ENCODE measurements at regions not wholly inside any gene's neighbourhood (a gene's known extent, or its start where the extent isn't known, plus 50 kb on each side); places are given as distances from the start of the nearest gene placed in this dataset.

DNA sequence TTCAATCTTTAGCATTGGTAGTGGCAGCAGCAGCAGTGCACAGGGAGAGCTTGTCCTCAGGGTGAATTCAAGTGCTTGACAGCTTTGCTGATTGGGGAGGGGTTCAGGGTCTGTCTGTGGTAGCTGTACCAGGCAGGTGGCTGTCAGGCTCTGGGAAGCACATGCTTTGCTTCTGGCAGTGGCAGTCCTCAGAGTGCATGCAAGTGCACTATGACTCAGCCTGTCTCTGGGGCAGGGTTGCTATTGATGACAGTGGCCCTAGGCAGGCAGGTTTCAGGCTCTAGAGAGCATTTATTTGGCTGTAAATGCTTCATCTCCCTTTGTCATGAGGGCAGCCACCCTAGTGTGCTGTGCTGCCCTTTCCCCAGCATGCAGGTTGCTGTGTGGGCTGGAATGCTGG, 251.9 kb upstream of the LRRC7 start:
- DNase-seq (ENCODE audit: low spot score): no peak

DNA sequence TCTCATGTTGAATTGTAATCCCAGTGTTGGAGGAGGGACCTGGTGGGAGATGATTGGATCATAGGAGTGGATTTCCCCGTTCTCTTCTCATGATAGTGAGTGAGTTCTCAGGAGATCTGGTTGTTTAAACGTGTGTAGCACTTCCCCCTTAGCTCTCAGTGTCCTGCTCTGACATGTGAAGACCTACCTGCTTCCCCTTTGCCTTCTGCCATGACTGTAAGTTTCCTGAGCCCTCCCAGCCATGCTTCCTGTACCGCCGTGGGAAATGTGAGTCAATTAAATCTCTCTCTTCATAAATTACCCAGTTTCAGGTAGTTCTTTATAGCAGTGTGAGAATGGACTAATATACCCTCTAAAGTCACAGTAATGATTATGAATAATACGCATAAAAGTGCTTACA, 248.4 kb upstream of the LRRC7 start:
- no peak for DNase-seq (ENCODE audit: low spot score)

DNA sequence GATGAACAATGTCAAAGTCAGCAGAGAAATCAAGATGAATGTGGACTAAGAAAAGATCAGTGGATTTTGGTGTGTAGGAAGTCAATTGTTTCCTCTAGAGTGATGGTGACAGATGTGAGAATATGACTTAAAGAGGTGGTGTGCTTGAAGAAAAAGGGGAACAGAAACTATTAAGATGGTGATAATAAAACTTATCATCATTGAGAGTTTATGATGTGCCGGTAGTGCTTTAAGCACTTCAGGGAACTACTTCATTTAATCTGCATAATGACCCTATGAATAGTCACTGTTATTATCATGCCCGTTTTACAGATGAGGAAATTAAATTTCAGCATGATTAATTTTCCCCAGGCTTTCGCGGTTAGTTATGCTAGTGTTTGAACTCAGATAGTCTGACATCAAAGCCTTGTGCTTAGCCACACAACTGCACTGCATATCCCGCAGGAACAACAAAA, 246.9 kb upstream of the LRRC7 start:
- no peak for DNase-seq (ENCODE audit: low spot score)

DNA sequence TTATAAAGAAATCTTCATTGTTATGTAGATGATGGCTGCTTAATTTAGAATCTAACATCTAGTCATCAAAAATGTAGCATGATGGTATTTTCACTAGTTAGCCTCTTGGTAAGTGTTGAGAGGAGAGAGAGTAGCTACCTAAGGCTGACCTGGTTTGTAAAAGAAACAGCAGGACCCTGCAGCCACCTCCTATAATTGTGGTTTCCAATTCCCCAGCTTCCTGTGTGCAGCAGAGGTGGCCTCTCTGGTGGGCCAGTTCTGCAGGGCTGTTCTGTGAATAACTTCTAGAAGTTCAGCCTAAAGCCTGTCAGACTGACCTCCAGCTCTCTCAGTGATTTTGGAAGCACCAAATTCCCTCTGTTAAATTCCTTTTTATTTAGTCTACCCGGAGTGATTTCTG, 246.4 kb upstream of the LRRC7 start:
- DNase-seq (ENCODE audit: low spot score): no peak

DNA sequence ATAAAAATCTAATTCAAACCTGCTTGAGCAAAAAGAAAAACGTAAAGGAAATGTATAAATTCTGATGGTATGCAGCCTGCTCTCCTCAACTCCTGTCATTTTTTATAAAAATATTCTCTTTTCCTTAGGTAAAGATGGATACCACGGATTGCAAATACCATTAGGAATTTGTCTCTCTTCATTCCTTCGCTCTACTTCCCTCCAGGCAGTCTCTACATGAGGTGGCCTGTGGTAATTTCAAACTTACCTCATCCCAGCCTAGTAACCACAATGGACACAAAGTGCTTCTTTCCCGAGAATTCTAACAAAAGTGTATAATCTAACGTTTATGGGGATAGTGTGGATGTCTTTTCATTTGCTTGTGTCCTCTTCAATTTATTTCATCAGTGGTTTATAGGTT, 239.5 kb upstream of the LRRC7 start:
- DNase-seq (ENCODE audit: low spot score): no peak

DNA sequence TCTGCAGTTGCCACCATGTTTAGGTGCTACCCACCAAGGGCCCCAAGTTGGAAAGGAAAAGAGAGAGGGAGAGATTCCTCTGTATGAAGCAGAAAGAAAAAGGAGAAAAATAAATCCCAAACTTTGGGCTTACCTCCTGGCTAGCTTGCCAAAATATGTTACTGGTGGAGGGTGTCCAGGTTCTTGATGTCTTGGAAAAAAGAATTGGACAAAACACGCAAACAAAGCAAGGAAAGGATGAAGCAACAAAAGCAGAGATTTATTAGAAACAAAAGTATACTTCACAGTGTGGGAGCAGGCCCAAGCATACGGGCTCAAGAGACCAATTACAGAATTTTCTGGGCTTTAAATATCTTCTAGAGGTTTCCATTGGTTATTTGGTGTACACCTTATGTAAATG, 204.5 kb upstream of the LRRC7 start:
- DNase-seq (ENCODE audit: low spot score): no peak

DNA sequence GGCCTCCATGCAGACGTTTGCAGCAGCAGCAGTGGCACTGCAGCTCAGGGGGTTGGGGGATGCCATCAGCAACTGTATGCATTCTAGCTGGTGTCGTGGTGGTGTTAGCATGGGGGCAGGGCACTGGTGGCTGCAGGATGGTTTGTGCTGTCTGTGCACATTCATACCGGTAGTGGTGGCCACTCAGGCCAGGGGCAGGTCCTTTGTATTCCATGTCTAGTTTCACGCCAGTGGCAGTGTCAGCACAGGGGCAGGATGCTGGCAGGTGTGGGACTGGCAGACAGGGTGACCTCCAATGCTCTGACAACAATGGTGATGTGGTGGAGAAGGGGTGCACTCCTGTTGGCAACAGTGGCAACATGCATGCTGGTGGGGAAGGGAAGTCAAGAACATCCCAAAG, 194.2 kb upstream of the LRRC7 start:
- DNase-seq (ENCODE audit: low spot score): no peak

DNA sequence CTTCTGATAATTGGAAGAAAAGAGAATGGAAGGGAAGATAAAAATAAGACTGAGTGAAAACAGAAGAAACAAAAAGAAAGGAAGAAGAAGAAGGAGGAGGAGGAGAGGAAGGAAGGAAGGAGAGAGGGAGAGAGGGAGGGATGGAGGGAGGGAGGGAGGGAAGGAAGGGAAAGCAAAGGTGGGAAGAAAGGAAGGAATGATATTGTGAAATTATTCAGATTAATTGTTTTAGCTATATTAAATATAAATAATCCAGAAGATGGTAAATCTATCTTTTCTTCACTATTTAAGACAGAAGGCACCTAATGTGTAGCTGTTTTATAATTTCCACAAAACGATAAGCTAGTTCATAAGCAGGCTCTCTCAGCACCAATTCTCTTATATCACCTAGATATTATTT, 191.3 kb upstream of the LRRC7 start:
- DNase-seq (ENCODE audit: low spot score): no peak

DNA sequence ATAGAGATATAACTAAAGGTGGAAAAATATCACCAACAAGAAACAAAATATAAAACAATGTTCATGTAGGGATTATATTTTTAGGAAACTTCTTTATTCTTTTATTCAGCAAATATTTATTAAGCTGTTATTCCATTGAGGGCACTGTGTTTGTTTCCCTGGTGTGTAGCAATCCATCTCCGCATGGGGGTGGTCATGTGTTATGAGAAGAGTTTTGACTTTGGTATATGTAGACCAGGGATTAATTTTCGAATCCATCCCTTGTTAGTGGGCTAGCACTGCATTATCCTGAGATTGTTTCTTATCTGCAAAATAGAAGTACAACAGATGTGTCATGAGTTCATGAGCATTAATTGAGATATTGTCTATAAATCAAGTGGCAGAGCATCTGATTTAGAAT, 190.2 kb upstream of the LRRC7 start:
- DNase-seq (ENCODE audit: low spot score): no peak

DNA sequence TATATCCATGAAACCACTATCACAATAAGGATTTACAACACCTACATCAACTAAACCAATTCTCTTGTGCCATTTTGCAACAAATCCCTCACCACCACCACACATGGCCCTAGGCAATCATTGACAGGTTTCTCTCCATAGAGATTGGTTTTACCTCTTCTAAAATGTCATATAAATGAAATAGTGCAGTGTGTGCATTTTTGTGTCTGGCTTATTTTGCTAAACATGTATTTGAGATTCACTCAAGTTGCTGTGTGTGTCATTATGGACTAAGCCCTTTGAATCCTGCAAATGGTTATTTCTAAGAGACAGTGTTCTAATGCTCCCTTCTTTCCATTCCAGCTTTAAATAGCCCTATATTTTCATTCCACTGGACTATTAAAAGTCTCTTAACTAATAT, 179.7 kb upstream of the LRRC7 start:
- no peak for DNase-seq (ENCODE audit: low spot score)

DNA sequence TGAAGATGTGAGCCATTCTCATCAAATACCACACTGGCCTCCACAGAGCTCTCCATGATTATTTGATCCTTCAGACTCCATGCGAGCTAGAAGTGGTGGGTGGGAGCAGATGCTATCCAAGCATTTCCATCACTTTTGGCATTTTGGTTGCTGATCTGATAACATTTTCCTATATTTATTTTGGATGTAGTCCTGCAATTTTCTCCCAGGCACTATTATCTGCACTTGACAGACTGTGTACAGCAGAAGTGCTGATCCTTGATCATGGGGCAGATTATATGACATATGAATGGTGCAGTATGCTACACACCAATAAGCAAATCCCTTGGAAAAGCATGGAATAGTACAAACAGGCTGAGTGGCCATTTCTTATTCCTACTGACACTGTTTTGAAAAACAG, 167.6 kb upstream of the LRRC7 start:
- DNase-seq (ENCODE audit: low spot score): no peak

DNA sequence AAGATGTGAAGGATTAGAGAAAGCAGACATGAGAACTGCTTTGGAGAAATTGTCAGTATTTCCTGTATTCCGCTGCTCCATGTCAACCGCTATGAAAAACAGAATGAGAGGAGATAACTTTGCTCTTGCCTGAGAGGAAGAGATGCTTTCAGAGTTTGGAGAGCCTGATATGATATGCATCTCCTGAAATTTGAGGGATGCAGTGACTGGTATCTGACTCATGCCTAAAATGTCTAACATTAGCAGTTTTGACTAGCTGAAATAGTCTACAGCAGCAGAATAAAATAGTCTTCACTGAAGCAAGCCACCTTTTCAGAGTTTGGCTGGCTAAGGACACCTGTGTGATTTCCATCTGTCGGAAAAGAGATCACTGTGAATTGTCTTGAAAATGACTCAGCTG, 165.8 kb upstream of the LRRC7 start:
- DNase-seq (ENCODE audit: low spot score): no peak

DNA sequence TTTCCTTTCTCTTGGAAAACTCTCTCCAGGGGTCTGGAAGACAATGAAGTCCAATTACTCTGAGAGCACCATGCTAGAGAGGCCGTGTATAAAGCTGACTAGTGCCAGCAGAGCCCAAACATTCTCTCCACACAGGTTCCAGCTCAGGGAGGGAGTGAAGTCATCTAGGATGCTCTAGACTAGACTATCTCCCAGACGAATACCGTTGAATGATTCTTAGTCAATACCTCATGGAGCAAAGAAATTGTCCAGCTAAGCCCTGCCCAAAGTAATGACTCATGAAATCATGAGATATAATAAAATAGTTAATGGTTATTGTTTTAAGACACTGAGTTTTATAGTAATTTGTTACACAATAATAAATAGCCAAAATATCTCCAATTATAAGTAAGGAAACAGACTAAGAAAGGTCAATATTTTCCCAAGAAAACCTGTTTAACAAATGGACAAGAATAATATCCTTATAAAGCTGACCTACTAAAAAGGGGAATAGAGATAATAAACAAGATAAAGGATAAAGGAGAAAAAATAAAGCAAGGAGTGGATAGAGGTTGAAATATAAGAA, 163.9 kb upstream of the LRRC7 start:
- no peak for DNase-seq (ENCODE audit: low spot score)

DNA sequence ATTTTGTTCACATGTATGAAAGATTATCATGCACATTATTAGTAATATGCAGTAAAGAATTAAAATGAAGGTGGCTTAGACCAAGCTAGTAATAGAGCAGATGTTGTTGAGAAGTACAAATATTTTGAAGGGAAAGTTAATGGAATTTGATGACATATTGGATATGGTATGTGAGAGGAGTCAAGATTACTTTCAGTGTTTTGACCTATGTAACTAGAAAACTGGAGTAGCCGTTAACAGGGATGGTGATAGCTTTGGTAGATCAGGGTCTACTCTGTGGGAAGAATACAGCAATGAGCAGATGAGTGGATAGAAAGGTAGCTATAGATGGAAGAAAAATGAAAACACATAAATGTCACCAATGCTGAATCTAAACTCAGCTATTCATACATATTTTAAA, 163.2 kb upstream of the LRRC7 start:
- no peak for DNase-seq (ENCODE audit: low spot score)

DNA sequence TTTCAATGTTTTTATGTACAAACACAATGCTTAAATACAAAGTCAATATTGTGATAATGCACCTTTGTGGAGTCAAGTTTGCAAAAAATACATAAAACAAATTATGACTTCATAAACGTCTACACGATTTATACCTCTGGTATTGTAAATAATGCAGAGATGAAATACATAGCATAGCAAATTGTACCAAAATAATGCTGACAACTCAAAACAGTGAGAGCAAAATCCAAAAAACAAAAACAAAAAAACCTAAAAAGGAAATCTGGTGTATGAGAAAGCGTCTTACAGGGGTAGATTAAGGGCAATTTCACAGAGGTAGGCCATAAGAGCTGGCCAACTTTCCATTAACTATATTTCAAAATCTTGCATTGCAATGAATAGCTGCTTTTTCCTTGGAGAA, 161.5 kb upstream of the LRRC7 start:
- no peak for DNase-seq (ENCODE audit: low spot score)

DNA sequence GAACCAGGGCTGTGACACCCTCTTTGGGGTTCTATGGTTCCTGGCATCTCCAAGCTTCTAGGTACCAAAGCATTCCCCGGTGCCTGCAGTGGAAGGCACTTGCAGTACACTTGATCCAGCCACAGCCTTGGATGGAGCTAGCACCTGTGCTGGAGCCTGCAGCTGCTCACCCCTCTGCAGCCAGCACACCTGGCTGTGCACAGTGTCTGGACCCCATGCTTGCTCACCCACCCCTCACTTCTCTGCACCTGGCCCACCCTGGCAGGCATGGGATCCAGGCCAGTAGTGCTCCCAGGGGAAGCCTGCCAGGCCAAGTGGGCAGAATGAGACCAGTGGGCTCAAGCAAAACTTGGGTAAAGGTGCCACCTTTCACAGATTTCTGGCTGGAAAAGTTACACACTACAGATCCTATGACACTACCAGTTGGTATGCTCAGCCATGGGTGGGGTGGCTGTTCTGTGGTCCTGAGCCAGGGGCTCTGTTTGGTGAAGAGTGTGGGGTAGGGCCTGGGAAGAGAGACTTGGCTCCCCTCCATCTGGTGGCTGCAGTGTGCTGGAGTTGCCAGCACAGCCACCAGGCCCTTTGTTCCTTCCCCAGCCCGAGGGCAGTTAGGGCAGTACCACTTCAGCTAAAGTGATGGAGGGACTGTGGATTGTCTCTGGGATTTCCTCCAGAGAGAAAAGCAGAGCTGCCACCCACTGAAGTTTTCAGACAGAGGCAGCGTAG, 157.8 kb upstream of the LRRC7 start:
- DNase-seq (ENCODE audit: low spot score): no peak

DNA sequence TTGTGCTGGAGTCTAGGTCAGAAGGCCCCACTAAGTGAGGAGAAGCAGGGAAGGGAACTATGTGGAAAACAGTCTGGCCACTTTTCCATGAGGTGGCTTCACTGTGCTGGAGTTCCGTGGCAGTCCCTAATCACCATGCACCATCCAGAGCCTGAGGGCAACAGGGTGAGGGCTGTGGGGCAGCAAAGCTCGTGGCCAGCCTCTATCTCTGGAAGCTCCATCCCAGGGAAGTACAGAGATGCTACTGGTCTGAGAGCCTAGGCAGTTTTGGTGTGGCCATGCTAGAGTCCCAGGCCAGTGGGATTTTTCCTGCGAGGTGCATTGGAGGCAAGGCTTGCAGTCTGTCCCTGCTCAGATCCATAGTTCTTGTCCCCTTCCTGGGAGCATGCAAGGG, 157.3 kb upstream of the LRRC7 start:
- no peak for DNase-seq (ENCODE audit: low spot score)

DNA sequence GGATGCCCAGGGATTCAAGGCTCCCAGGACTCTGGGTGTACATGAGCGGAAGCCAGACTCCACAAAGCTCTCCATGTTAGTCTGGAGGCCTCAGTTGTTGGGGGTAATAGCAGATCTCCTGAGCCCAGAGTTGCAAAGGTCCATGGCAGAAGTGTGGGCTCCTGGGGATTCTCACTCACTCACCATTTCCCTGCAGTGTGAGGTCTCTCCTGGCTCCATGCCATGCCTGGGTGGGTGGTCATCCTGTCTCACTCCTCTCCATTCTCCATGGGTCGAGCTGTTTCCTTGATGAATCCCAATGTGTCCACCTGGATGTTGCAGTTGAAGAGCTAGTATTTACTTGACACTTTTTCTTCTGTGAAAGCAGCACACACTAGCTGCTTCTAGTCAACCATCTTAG, 156.8 kb upstream of the LRRC7 start:
- DNase-seq (ENCODE audit: low spot score): no peak

DNA sequence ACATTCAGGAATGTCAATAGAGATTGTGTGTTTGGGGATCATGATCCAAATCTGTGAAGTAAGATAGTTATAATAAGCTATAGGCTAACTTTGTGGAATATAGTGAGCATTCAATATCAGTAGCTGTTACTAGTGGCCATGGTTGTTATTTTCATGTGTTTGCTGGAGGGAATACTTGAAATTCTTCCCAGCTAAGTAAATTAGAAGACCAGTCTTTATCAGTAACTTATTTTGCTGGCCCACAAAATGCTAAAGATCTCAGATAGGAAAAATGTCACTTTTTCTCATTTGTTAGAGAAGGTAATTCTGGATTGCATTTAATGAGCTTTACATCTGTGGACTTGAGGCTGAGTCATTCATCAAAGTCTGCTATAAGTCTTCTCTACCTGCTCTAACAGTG, 156.1 kb upstream of the LRRC7 start:
- DNase-seq (ENCODE audit: low spot score): no peak

DNA sequence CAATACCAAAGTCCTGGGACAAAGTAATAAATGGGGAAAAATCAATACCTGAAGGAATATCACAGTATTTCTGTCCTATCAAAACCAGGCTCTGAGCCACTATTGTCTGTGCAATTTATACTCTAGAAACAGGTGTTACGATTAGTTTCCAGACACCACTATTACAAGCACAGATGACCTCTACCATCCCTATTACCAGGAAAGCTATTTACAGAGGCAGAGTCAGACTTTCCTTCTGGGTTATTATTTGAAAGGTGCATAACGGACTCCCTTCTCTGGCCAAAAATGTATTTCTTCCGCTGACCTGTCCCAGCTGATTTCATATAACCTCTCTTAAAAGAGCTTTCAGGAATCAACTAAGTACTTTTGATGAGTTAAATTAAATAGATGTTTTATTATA, 154.6 kb upstream of the LRRC7 start:
- no peak for DNase-seq (ENCODE audit: low spot score)

DNA sequence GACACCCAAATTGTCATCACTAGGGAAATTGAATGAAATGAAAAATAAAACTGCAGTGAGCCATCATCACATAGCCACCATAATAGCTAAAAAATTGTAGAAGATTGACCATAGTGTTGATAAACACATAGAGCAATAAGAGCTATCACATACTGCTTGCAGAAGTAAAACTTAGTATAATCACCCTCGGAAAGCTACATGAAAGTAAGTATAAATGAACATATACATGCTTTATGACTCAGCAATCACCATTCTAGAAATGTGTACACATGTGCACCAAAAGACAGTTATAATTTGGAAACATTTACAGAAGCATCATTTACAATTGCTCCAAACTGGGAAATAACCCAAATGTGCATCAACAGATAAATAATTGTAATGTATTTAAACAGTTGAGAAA, 153.1 kb upstream of the LRRC7 start:
- DNase-seq (ENCODE audit: low spot score): no peak

DNA sequence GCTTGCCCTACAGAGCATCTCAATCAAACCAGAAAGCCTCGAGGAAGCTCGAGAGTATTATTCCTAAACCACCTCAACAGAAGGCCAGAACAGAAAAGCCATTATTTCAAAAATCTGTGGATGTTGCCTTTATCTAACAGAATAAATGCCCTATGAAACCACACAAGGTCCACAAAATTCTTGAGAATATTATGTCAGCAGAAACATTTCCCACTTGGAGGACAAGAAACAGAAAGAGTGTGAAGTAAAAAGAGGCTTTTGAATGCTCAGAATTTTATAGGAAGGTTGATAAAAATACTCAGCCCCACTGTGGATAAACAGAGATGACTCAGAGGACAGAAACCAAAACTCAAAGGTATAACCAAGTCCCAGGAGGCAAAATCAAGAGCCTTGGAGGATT, 146.4 kb upstream of the LRRC7 start:
- no peak for DNase-seq (ENCODE audit: low spot score)

DNA sequence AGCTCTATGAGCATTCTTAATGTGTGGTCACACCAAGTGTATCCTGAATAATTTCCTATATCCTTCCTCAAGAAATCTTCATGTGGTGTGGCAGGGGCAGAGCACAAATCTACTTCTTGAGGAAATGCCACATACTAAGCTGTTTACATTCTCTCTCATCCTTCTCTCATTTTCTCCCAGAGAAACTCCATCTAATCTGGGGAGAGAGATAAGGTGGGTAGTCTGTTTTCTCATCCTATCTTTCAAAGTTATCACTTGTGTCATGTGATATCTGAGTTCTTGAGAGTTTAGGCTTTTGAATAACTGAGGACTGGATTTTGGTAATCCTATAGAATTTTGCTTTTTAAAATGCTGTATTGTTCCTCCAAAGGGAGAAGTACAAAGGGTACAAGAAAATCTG, 141.9 kb upstream of the LRRC7 start:
- DNase-seq (ENCODE audit: low spot score): no peak

DNA sequence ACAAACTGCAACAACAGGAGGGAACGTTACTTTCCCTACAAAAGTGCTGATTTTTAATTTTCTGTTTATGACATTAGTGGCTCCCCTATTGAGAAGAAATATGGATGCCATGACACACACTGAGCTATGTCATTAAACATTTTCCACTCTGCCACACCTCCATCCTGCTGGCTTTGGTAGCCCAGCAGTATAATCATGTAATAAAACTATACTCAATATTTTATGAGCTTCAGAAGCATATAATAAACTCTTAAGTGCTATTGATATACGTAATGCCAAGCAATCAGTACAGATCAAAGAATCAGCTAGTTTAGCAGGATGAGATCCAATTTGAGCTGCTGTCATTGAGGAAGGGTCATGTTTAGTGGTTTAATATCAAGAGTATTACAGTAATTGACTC, 141.3 kb upstream of the LRRC7 start:
- no peak for DNase-seq (ENCODE audit: low spot score)

Data from A172 (cell line).